ENCODE measurements at regions not wholly inside any gene's neighbourhood (a gene's known extent, or its start where the extent isn't known, plus 50 kb on each side); places are given as distances from the start of the nearest gene placed in this dataset.

GRCh38 chr5:62779010-62779422 is 200.4 kb downstream of the LRRC70 start:
- Histone ChIP-seq H3K23ac (ENCODE audit: insufficient read length, low read depth, low read length) (no peak overlapping the region), H3K9ac (ENCODE audit: extremely low read depth, insufficient read length, low read length) (no peak overlapping the region), H4K8ac (replicated peaks; ENCODE audit: insufficient read length, low read depth, low read length) (no peak overlapping the region), H2BK15ac (ENCODE audit: low read depth, low read length) (no peak overlapping the region), H3K4ac (ENCODE audit: low read depth, low read length) (no peak overlapping the region), H2AFZ (ENCODE audit: low read length) (peak overlapping the region; percentile 97), H3K27me3 (ENCODE audit: insufficient read depth, low read length) (no peaks in the 10 kb centered on the region), H4K91ac (ENCODE audit: insufficient read length, low read depth, low read length) (no peak overlapping the region), H3K9me3 (ENCODE audit: control insufficient read depth, low read depth, low read length) (no peaks in the 10 kb centered on the region), H3K79me1 (ENCODE audit: insufficient read depth, low read depth, low read length, poor library complexity, severe bottlenecking) (no peaks in the 10 kb centered on the region), H4K5ac (ENCODE audit: insufficient read length, low read depth, low read length) (no peak overlapping the region), H2BK20ac (ENCODE audit: low read depth, low read length, poor library complexity, severe bottlenecking) (no peak overlapping the region), H3T11ph (ENCODE audit: low read length) (no peak overlapping the region), H3K14ac (ENCODE audit: insufficient read depth, low read length) (no peak overlapping the region), H4K20me1 (ENCODE audit: control insufficient read depth, insufficient read depth, insufficient read length) (no peaks in the 10 kb centered on the region), H3K4me1 (ENCODE audit: insufficient read depth, low read length) (no peaks in the 10 kb centered on the region), H2AK5ac (ENCODE audit: insufficient read length, low read length) (no peak overlapping the region), H3K23me2 (ENCODE audit: insufficient read length, low read depth, low read length, poor library complexity, severe bottlenecking) (no peaks in the 10 kb centered on the region), H3K56ac (ENCODE audit: insufficient read length, low read depth, low read length) (no peak overlapping the region), H2BK120ac (ENCODE audit: low read depth, low read length, poor library complexity, severe bottlenecking) (no peak overlapping the region), H3K27ac (ENCODE audit: insufficient read length, low read depth, low read length) (no peak overlapping the region), H3K18ac (ENCODE audit: insufficient read length, low read depth, low read length) (no peak overlapping the region), H2BK5ac (ENCODE audit: insufficient read length, low read length) (no peak overlapping the region), H3K79me2 (ENCODE audit: insufficient read depth, low read length) (no peaks in the 10 kb centered on the region), H2BK12ac (ENCODE audit: insufficient read length, low read depth, low read length) (no peak overlapping the region), H3K4me2 (ENCODE audit: insufficient read depth, insufficient read length, low read length) (no peak overlapping the region)
- H3K9me3 Mint-ChIP-seq, result no peaks in the 10 kb centered on the region
- H3K27ac Mint-ChIP-seq, result no peak overlapping the region
- DNase-seq, result peak; percentile 41
- H3K4me1 Mint-ChIP-seq, result no peaks in the 10 kb centered on the region
- no peaks in the 10 kb centered on the region for H3K27me3 Mint-ChIP-seq (ENCODE audit: low read depth)
- H3K36me3 Mint-ChIP-seq (ENCODE audit: insufficient read depth in 1 of 3, low read depth in 3 of 3), result no peaks in the 10 kb centered on the region
- H3K4me3 Mint-ChIP-seq, result no peak overlapping the region
- no CpG with 5 or more reads among the region's 5 CpGs for WGBS (ENCODE audit: extremely low coverage, insufficient read length, low lambda C conversion rate)
- TF ChIP-seq CTCF (conservative IDR thresholded peaks at IDR 0.05), result peak; percentile 88

All from H9 (cell line).